ENCODE measurements at regions not wholly inside any gene's neighbourhood (a gene's known extent, or its start where the extent isn't known, plus 50 kb on each side); places are given as distances from the start of the nearest gene placed in this dataset.

DNA sequence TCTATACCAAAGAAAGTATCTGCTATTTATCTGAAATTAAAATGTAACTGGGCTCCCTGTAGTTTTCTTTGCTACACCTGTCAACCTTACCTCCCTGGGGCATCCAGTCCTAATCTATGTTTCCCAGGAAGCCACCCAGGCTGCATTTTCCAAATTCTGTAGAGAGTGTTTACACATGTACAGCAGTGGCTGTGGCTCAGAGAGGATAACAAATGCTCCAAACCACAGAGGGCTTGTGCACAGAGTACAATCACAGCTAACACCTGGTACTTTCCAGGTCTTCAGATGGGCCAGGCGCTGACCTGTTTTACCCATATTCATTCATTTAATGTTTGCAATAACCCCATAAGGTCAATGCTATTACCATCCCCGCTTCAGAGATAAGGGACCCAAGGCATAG, 146.5 kb upstream of the TNR start:
- TF ChIP-seq, protein P1, sequence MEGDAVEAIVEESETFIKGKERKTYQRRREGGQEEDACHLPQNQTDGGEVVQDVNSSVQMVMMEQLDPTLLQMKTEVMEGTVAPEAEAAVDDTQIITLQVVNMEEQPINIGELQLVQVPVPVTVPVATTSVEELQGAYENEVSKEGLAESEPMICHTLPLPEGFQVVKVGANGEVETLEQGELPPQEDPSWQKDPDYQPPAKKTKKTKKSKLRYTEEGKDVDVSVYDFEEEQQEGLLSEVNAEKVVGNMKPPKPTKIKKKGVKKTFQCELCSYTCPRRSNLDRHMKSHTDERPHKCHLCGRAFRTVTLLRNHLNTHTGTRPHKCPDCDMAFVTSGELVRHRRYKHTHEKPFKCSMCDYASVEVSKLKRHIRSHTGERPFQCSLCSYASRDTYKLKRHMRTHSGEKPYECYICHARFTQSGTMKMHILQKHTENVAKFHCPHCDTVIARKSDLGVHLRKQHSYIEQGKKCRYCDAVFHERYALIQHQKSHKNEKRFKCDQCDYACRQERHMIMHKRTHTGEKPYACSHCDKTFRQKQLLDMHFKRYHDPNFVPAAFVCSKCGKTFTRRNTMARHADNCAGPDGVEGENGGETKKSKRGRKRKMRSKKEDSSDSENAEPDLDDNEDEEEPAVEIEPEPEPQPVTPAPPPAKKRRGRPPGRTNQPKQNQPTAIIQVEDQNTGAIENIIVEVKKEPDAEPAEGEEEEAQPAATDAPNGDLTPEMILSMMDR (IDR thresholded peaks at IDR 0.05; ENCODE audit: insufficient read depth, low read depth, low read length), result no peak
- no peak for TF ChIP-seq EZH2 (IDR thresholded peaks at IDR 0.05; ENCODE audit: insufficient read depth, low read length)
